HCT116 (cell line): ENCODE measurements at regions not wholly inside any gene's neighbourhood (a gene's known extent, or its start where the extent isn't known, plus 50 kb on each side); places are given as distances from the start of the nearest gene placed in this dataset.
A peak's percentile ranks its signal among the peaks of the same experiment; 100 is the strongest.

Experiments
- ATAC-seq: fragments of 200-7000 bp; cut with Tn5 transposase; 2 replicates; pipeline ENCODE4 v1.9.1; 2020; ENCODE audit warnings: mild to moderate bottlenecking, moderate library complexity
- BruUV-seq: library from RNA; stranded (reverse); fragments of 400-500 nt; replicated peaks from 2 replicates; lab custom pipeline; 2021; lab: Mats Ljungman, UMichigan
- CTCF ChIA-PET: fragments of 300-600 bp; sonication (Branson Sonifier 250); formaldehyde crosslinking; loops from one replicate; lab custom pipeline; 2021; ENCODE audit warnings: antibody characterized with exemption; lab: Charles Lee
- POLR2A ChIA-PET: fragments of 300-600, 350-600 bp; sonication (Branson Sonifier 250); formaldehyde crosslinking; loops from one replicate; lab custom pipeline; 2021; ENCODE audit warnings: antibody characterized with exemption; lab: Charles Lee
- RAD21 ChIA-PET, 2 experiments: fragments of 300-600 bp; sonication (Branson Sonifier 250); formaldehyde crosslinking; loops; one replicate each; lab custom pipeline; 2023; ENCODE audit warnings: low total read pairs in 2 of 2; ENCODE audit not compliant: uncharacterized antibody in 2 of 2, unreplicated experiment in 2 of 2, low non-redundant PET in 1 of 2; lab: Charles Lee
- DNase-seq: peaks from one replicate; pipeline ENCODE4 v3.0.0-alpha.2; 2010; ENCODE audit warnings: low read depth, low spot score
- H2AFZ ChIP-seq: fragments of 200-600 bp; shearing (Covaris generic), sonication (generic); 2 replicates; pipeline ENCODE4 v1.6.1; 2017; ENCODE audit warnings: low read depth, mixed run types, mixed read lengths, antibody characterized with exemption, low read length; ENCODE audit not compliant: poor library complexity, severe bottlenecking
- H3K27ac ChIP-seq: 2 replicates; pipeline ENCODE4 v1.5.1; 2012; ENCODE audit warnings: low read depth, low read length
- H3K27me3 ChIP-seq: fragments of 200-600 bp; sonication (generic); 2 replicates; pipeline ENCODE4 v1.6.1; 2016; ENCODE audit warnings: mixed run types, low read length, mixed read lengths; ENCODE audit not compliant: insufficient read depth
- H3K36me3 ChIP-seq, 2 experiments: fragments of 200-500 bp in 1 of 2; fragments of 200-600 bp in 1 of 2; sonication (Bioruptor generic) in 1 of 2; sonication (generic) in 1 of 2; 2 replicates each; pipeline versions ENCODE4 v1.5.1 to v1.6.1; 2014 to 2016; ENCODE audit warnings: low read length in 2 of 2, inconsistent platforms in 1 of 2, mixed read lengths in 1 of 2, mixed run types in 1 of 2; ENCODE audit not compliant: insufficient read depth in 2 of 2, control insufficient read depth in 1 of 2
- H3K4me1 ChIP-seq, 2 experiments: fragments of 200-600 bp in 1 of 2; sonication (generic) in 1 of 2; 2 replicates each; pipeline versions ENCODE4 v1.5.1 to v1.6.1; 2012 to 2017; ENCODE audit warnings: low read length in 2 of 2, inconsistent platforms in 1 of 2, mild to moderate bottlenecking in 1 of 2, mixed read lengths in 1 of 2, mixed run types in 1 of 2, moderate library complexity in 1 of 2; ENCODE audit not compliant: insufficient read depth in 2 of 2, control insufficient read depth in 1 of 2
- H3K4me2 ChIP-seq: fragments of 200-600 bp; sonication (generic); 2 replicates; pipeline ENCODE4 v1.6.1; 2017; ENCODE audit warnings: mixed run types, low read length, mixed read lengths
- H3K4me3 ChIP-seq, 2 experiments: fragments of 200-600 bp in 1 of 2; sonication (generic) in 1 of 2; replicated peaks in 1 of 2; 2 replicates each; pipeline ENCODE4 v1.5.1; 2011 to 2016; ENCODE audit warnings: low read length in 2 of 2, control low read depth in 1 of 2, low read depth in 1 of 2, mild to moderate bottlenecking in 1 of 2, mixed read lengths in 1 of 2, mixed run types in 1 of 2
- H3K79me2 ChIP-seq: fragments of 200-600 bp; sonication (generic); 2 replicates; pipeline ENCODE4 v1.6.1; 2017; ENCODE audit warnings: mild to moderate bottlenecking, mixed run types, low read length, moderate library complexity, mixed read lengths; ENCODE audit not compliant: insufficient read depth
- H3K9ac ChIP-seq: fragments of 200-600 bp; sonication (generic); 2 replicates; pipeline ENCODE4 v1.6.1; 2016; ENCODE audit warnings: low read length, mixed read lengths
- H3K9me2 ChIP-seq: fragments of 200-600 bp; sonication (generic), shearing (Covaris generic); 2 replicates; pipeline ENCODE4 v1.6.1; 2017; ENCODE audit warnings: mixed run types, mild to moderate bottlenecking, moderate library complexity; ENCODE audit not compliant: insufficient read depth
- H3K9me3 ChIP-seq, 2 experiments: fragments of 200-500 bp in 1 of 2; fragments of 200-600 bp in 1 of 2; sonication (Bioruptor generic) in 1 of 2; sonication (generic) in 1 of 2; 2 replicates each; pipeline ENCODE4 v1.6.1; 2014 to 2017; ENCODE audit warnings: low read length in 2 of 2, mixed read lengths in 2 of 2, inconsistent platforms in 1 of 2, low read depth in 1 of 2, mild to moderate bottlenecking in 1 of 2, mixed run types in 1 of 2, moderate library complexity in 1 of 2; ENCODE audit not compliant: control insufficient read depth in 1 of 2, insufficient read depth in 1 of 2
- H4K20me1 ChIP-seq: fragments of 200-600 bp; sonication (generic), shearing (Covaris generic); 2 replicates; pipeline ENCODE4 v1.6.1; 2017; ENCODE audit warnings: mixed run types, mild to moderate bottlenecking, moderate library complexity; ENCODE audit not compliant: insufficient read depth
- CBX3 ChIP-seq: IDR thresholded peaks from 2 replicates; pipeline ENCODE4 v1.6.1; 2012; ENCODE audit warnings: low read depth
- RAD21 ChIP-seq: IDR thresholded peaks from 2 replicates; pipeline ENCODE4 v1.6.1; 2012; ENCODE audit warnings: low read depth, mild to moderate bottlenecking
- intact Hi-C: fragments of 100-400 bp; cut with micrococcal nuclease; formaldehyde crosslinking; loops from 2 replicates; pipeline ENCODE4 v1.10.0; 2022
- TF ChIP-seq, protein P1 (sequence below): IDR thresholded peaks from 2 replicates; pipeline ENCODE4 v1.6.1; 2012
- TF ChIP-seq, protein P2 (sequence below), 3 experiments: fragments of 200-600 bp in 1 of 3; sonication (generic) in 1 of 3; IDR thresholded peaks in 2 of 3; conservative IDR thresholded peaks in 1 of 3; 2 replicates each; pipeline ENCODE4 v1.5.1; 2012 to 2017; ENCODE audit warnings: low read depth in 2 of 3, low read length in 2 of 3, antibody characterized with exemption in 1 of 3, borderline replicate concordance in 1 of 3, control low read depth in 1 of 3, mild to moderate bottlenecking in 1 of 3, mixed read lengths in 1 of 3, mixed run types in 1 of 3, moderate library complexity in 1 of 3; ENCODE audit not compliant: insufficient read depth in 1 of 3

DNA sequence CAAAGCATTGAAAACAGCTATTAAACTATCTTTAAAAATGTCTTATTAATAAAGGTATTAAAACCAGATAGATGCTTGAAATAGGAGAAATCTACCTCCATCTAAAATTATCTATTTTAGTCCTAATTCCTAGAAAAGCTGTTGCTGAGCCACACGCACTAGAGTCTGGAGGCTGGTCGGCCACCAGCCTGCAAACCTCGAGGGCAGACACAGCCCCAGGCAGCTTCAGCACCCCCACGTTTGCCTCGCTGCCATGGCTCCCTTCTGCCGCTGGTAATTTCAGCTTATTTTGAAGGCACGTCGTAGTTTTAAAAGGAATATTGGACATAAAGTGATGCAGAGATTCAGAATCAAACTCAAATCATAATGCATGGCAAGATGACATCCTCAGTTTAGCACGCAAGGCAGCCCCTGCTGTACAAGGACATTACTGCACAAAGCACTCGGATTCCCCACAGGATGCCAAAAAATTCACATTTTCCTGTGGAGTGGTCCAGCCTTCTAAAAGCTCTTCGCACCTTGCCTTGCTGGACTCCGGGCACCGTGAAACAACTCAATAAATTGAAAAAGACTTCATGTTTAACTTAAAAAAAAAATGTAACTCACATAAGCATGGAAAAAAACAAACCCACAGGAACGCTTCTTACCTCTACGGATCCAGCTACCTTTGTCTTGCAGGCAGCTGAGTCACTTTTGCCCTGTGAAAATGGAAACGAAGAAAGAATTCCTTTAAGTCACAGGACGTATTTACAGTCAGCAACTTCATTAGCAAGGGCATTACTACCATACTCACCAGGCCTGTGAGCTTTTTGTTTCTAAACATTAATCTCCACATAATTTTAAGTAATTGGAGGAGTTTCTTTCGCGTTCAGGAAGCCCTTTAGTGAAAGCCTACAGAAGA, 143.4 kb upstream of the RPS6KA2 start:
- H3K36me3 ChIP-seq = no peaks in the 10 kb centered on the region
- DNase-seq (no peak), ATAC-seq (no peak)
- H3K27me3 ChIP-seq = no peaks in the 10 kb centered on the region
- RAD21 ChIA-PET = interaction anchor here in 1 of 2 experiments (0.9 kb wide), 1 partner anchor 314 kb away, joined by 3 read pairs; no protein-coding TSS in a partner anchor
- intact Hi-C loops = loop anchor here (5.0 to 10.0 kb wide), 3 partner anchors 253 to 514 kb away; no protein-coding TSS in a partner anchor
- TF ChIP-seq RAD21 (peak; percentile 26; the same call in 1 of the 2 replicates), CBX3 (no peak)
- TF ChIP-seq, protein P1, sequence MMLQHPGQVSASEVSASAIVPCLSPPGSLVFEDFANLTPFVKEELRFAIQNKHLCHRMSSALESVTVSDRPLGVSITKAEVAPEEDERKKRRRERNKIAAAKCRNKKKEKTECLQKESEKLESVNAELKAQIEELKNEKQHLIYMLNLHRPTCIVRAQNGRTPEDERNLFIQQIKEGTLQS = no peak
- TF ChIP-seq, protein P2, sequence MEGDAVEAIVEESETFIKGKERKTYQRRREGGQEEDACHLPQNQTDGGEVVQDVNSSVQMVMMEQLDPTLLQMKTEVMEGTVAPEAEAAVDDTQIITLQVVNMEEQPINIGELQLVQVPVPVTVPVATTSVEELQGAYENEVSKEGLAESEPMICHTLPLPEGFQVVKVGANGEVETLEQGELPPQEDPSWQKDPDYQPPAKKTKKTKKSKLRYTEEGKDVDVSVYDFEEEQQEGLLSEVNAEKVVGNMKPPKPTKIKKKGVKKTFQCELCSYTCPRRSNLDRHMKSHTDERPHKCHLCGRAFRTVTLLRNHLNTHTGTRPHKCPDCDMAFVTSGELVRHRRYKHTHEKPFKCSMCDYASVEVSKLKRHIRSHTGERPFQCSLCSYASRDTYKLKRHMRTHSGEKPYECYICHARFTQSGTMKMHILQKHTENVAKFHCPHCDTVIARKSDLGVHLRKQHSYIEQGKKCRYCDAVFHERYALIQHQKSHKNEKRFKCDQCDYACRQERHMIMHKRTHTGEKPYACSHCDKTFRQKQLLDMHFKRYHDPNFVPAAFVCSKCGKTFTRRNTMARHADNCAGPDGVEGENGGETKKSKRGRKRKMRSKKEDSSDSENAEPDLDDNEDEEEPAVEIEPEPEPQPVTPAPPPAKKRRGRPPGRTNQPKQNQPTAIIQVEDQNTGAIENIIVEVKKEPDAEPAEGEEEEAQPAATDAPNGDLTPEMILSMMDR (IDR thresholded peaks at IDR 0.05 in 2 of 3, conservative IDR thresholded peaks at IDR 0.05 in 1 of 3; ENCODE audit: borderline replicate concordance in 1 of 3, insufficient read depth in 1 of 3, low read depth in 2 of 3, low read length in 2 of 3) = peak in 2 of 3 experiments; percentile 20 to 36; a peak in 3 of 6 replicates
- BruUV-seq = no TSS peak
- H3K4me2 ChIP-seq = no peak overlapping the region
- no peak overlapping the region for H3K9ac ChIP-seq
- H3K4me3 ChIP-seq = no peak overlapping the region
- H3K27ac ChIP-seq = no peak overlapping the region
- no peaks in the 10 kb centered on the region for H3K79me2 ChIP-seq
- CTCF ChIA-PET = interaction anchor here (1.5 kb wide), 1 partner anchor 17 kb away, joined by 3 read pairs; no protein-coding TSS in a partner anchor
- no peaks in the 10 kb centered on the region for H4K20me1 ChIP-seq
- POLR2A ChIA-PET = no interaction called here
- H3K9me3 ChIP-seq = no peaks in the 10 kb centered on the region
- no peaks in the 10 kb centered on the region for H3K9me2 ChIP-seq
- no peak overlapping the region for H2AFZ ChIP-seq
- peaks cover 0 to 14% of the 10 kb centered on the region in 2 experiments; a peak in 1 of 4 replicates for H3K4me1 ChIP-seq
